Type B pancreatic cell (in vitro differentiated cells): ENCODE measurements at regions not wholly inside any gene's neighbourhood (a gene's known extent, or its start where the extent isn't known, plus 50 kb on each side); places are given as distances from the start of the nearest gene placed in this dataset.

Experiments
- DNase-seq: peaks from one replicate; pipeline ENCODE4 v3.0.0; 2021; ENCODE audit warnings: mixed read lengths; ENCODE audit not compliant: unreplicated experiment; ENCODE audit errors: extremely low spot score
- H3K27ac Mint-ChIP-seq: 2 replicates; pipeline ENCODE4 v1.8.0; 2021; ENCODE audit warnings: mild to moderate bottlenecking, mixed read lengths
- H3K27me3 Mint-ChIP-seq: 2 replicates; pipeline ENCODE4 v1.8.0; 2021; ENCODE audit warnings: mixed read lengths
- H3K36me3 Mint-ChIP-seq: 2 replicates; pipeline ENCODE4 v1.8.0; 2021; ENCODE audit warnings: mixed read lengths
- H3K4me1 Mint-ChIP-seq: one replicate; pipeline ENCODE4 v1.8.0; 2021; ENCODE audit warnings: mixed read lengths; ENCODE audit not compliant: unreplicated experiment
- H3K4me3 Mint-ChIP-seq: 2 replicates; pipeline ENCODE4 v1.8.0; 2021; ENCODE audit warnings: mild to moderate bottlenecking, mixed read lengths
- H3K9me3 Mint-ChIP-seq: 2 replicates; pipeline ENCODE4 v1.8.0; 2021; ENCODE audit warnings: mixed read lengths
- CTCF ChIP-seq: fragments of 200-600 bp; sonication (generic); conservative IDR thresholded peaks from 2 replicates; pipeline ENCODE4 v1.5.0; 2021; ENCODE audit warnings: antibody characterized with exemption, mild to moderate bottlenecking

DNA sequence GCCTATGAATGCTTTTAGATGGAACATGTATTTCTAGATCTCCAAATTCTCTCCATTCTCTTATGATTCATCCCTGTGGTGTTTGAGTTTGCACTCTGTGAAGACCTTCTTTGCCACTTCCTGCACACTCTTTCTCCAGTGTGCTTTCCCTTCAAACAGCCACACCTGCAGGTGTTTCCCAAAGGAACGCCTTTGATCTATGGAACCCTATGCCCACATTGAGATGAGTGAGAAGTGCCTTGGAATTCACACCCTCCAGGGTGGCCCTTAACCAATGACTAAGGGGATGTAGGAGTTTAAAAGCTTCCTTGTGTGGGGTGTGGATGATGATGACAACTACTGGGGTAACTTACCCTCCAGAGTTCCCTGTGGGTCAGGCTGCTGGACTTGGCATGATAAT is 570.1 kb downstream of the DHX35 start:
- peaks cover 18% of the 10 kb centered on the region for H3K4me1 Mint-ChIP-seq
- no peaks in the 10 kb centered on the region for H3K36me3 Mint-ChIP-seq
- no peak overlapping the region for H3K4me3 Mint-ChIP-seq
- no peak for DNase-seq
- TF ChIP-seq CTCF, result no peak
- no peaks in the 10 kb centered on the region for H3K9me3 Mint-ChIP-seq
- H3K27ac Mint-ChIP-seq, result no peak overlapping the region
- H3K27me3 Mint-ChIP-seq, result peaks cover 11% of the 10 kb centered on the region

GRCh38 chr20:39528436-39528835 is 566.3 kb downstream of the DHX35 start:
- no peak overlapping the region for H3K4me3 Mint-ChIP-seq
- H3K9me3 Mint-ChIP-seq, result no peaks in the 10 kb centered on the region
- H3K27ac Mint-ChIP-seq, result no peak overlapping the region
- no peak for TF ChIP-seq CTCF
- no peak for DNase-seq
- peaks cover 26% of the 10 kb centered on the region for H3K4me1 Mint-ChIP-seq
- H3K36me3 Mint-ChIP-seq, result no peaks in the 10 kb centered on the region
- H3K27me3 Mint-ChIP-seq, result peaks cover 11% of the 10 kb centered on the region

DNA sequence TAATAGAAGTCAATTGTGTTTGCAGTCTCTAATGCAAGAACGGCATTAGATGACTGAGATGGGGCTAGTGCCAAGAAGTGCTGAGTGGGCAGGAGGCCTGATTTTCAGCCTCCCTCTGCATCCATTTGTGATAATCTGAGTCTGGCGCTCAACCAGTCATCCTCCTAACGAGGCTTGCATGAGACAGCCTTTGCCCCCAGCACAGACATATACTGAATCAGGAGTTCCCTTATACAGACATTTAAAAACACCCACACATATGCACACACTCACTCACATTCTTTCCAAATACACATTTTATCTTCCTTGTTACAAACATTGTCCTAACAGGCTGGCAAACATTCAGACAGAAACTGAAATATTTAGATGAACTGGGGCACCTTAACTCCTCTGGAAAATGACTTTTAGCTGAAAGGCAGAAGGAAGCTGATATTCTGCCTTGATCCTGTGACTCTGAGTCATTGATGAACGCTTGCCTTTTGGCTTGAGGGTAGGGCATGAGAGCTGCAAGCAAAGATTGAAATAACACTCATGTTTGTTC is 562.3 kb downstream of the DHX35 start:
- Mint-ChIP-seq H3K27ac (no peak overlapping the region), H3K4me3 (no peak overlapping the region), H3K27me3 (peaks cover 4% of the 10 kb centered on the region), H3K9me3 (no peaks in the 10 kb centered on the region), H3K36me3 (no peaks in the 10 kb centered on the region), H3K4me1 (peaks cover 13% of the 10 kb centered on the region)
- no peak for TF ChIP-seq CTCF
- no peak for DNase-seq

GRCh38 chr20:39523405-39523804 is 561.3 kb downstream of the DHX35 start:
- H3K36me3 Mint-ChIP-seq, result no peaks in the 10 kb centered on the region
- H3K9me3 Mint-ChIP-seq, result no peaks in the 10 kb centered on the region
- no peak for TF ChIP-seq CTCF
- H3K4me3 Mint-ChIP-seq, result no peak overlapping the region
- H3K27me3 Mint-ChIP-seq, result no peaks in the 10 kb centered on the region
- peaks cover 8% of the 10 kb centered on the region for H3K4me1 Mint-ChIP-seq
- DNase-seq, result no peak
- H3K27ac Mint-ChIP-seq, result no peak overlapping the region

DNA sequence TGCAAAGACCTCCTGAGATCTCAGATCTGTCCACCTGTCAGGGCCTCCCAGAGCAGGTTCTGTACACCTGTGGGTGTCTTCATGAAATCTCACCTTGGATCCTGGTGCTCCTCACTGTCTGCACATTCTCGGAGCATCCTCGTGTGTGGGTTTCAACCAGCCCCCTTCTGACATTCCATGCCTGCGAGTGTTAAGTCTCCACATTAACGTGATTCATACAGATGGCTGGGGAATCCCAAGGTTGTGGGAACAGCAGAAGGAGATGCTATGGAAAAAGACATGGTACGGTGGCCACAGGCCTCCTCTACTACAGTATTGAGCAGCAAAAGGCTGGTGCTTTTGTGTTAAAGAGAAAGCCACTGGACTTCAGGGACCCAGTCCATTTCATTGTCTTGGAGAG is 556.5 kb downstream of the DHX35 start:
- Mint-ChIP-seq H3K36me3 (no peaks in the 10 kb centered on the region), H3K9me3 (no peaks in the 10 kb centered on the region), H3K27me3 (peaks cover 3% of the 10 kb centered on the region), H3K4me1 (no peaks in the 10 kb centered on the region), H3K27ac (no peak overlapping the region), H3K4me3 (no peak overlapping the region)
- DNase-seq, result no peak
- TF ChIP-seq CTCF, result no peak

- Mint-ChIP-seq H3K27me3 (peaks cover 3% of the 10 kb centered on the region), H3K27ac (no peak overlapping the region)
Measured at GRCh38 chr20:39516964-39517363, 554.8 kb downstream of the DHX35 start.

More at GRCh38 chr20:39516964-39517363, 554.8 kb downstream of the DHX35 start:
- TF ChIP-seq CTCF, result no peak
- DNase-seq, result no peak
- no peaks in the 10 kb centered on the region for H3K9me3 Mint-ChIP-seq
- H3K36me3 Mint-ChIP-seq, result no peaks in the 10 kb centered on the region
- no peak overlapping the region for H3K4me3 Mint-ChIP-seq
- no peaks in the 10 kb centered on the region for H3K4me1 Mint-ChIP-seq
